RWPE1 (cell line): ENCODE measurements at regions not wholly inside any gene's neighbourhood (a gene's known extent, or its start where the extent isn't known, plus 50 kb on each side); places are given as distances from the start of the nearest gene placed in this dataset.

Source experiments
- CTCF ChIA-PET: fragments of 350-600 bp; sonication (Branson Sonifier 250); formaldehyde crosslinking; extraction: SDS; loops from one replicate; lab custom pipeline; 2021; lab: Yijun Ruan, JAX
- POLR2A ChIA-PET: fragments of 400-600 bp; formaldehyde crosslinking; extraction: SDS; loops from one replicate; lab custom pipeline; 2020; ENCODE audit warnings: antibody characterized with exemption; ENCODE audit not compliant: low non-redundant PET; lab: Yijun Ruan, JAX
- DNase-seq: peaks from one replicate; pipeline ENCODE4 v3.0.0; 2012; ENCODE audit warnings: low spot score
- H3K27ac ChIP-seq: fragments of 450-650 bp; 2 replicates; pipeline ENCODE4 v1.5.1; 2017
- CTCF ChIP-seq: fragments of 450-650 bp; conservative IDR thresholded peaks from 2 replicates; pipeline ENCODE4 v1.5.1; 2017; ENCODE audit warnings: low read depth, mild to moderate bottlenecking

GRCh38 chr7:93048136-93048930 is 69.4 kb downstream of the SAMD9 start:
- no peak for TF ChIP-seq CTCF
- CTCF ChIA-PET = interaction anchor here (0.6 kb wide), 1 partner anchor 218 kb away, joined by 3 read pairs; no protein-coding TSS in a partner anchor
- H3K27ac ChIP-seq = no peak overlapping the region
- DNase-seq = no peak
- POLR2A ChIA-PET = no interaction called here

- no peak for TF ChIP-seq CTCF
- no peak for DNase-seq
- CTCF ChIA-PET = interaction anchor here (0.6 to 1.6 kb wide), 2 partner anchors 215 to 217 kb away, joined by 3 to 4 read pairs; no protein-coding TSS in a partner anchor
- H3K27ac ChIP-seq = no peak overlapping the region
- POLR2A ChIA-PET = no interaction called here
Measured at GRCh38 chr7:93047514-93048099, 70.2 kb downstream of the SAMD9 start.

GRCh38 chr7:93046641-93047040 is 71.1 kb downstream of the SAMD9 start:
- DNase-seq = no peak
- H3K27ac ChIP-seq = no peak overlapping the region
- ChIA-PET POLR2A (no interaction called here), CTCF (interaction anchor here (1.6 kb wide), 1 partner anchor 214 kb away, joined by 4 read pairs; no protein-coding TSS in a partner anchor)
- TF ChIP-seq CTCF = no peak

GRCh38 chr7:93044147-93044810 is 73.5 kb downstream of the SAMD9 start:
- TF ChIP-seq CTCF = no peak
- ChIA-PET POLR2A (interaction anchor here (0.6 kb wide), 1 partner anchor 349 kb away, joined by 7 read pairs; no protein-coding TSS in a partner anchor), CTCF (interaction anchor here (0.7 kb wide), 1 partner anchor 208 kb away, joined by 4 read pairs; no protein-coding TSS in a partner anchor)
- peak overlapping the region; percentile 91; the same call in 1 of the 2 replicates for H3K27ac ChIP-seq
- DNase-seq = peak; percentile 36

- no peak for TF ChIP-seq CTCF
- CTCF ChIA-PET = no interaction called here
- H3K27ac ChIP-seq = peak overlapping the region; percentile 91
- DNase-seq = peak; percentile 86
- POLR2A ChIA-PET = interaction anchor here (0.6 kb wide), 1 partner anchor 348 kb away, joined by 7 read pairs; no protein-coding TSS in a partner anchor
Measured at GRCh38 chr7:93043385-93043985, 74.3 kb downstream of the SAMD9 start.
